GM23338 (cell line): ENCODE measurements at regions not wholly inside any gene's neighbourhood (a gene's known extent, or its start where the extent isn't known, plus 50 kb on each side); places are given as distances from the start of the nearest gene placed in this dataset.
"Not testable (repeated sequence)": the region's sequence is repeated elsewhere in the genome, so short reads cannot be mapped to it uniquely, and the experiment has no call there.

Experiments
- ATAC-seq: fragments of 200-7000 bp; cut with Tn5 transposase; 3 replicates; pipeline ENCODE4 v1.9.1; 2020
- DNase-seq: peaks from one replicate; pipeline ENCODE4 v3.0.0-alpha.2; 2015; ENCODE audit warnings: low spot score
- H2AFZ ChIP-seq: fragments of 200-600 bp; sonication (generic); 2 replicates; pipeline ENCODE4 v1.8.0; 2016; ENCODE audit warnings: antibody characterized with exemption, mild to moderate bottlenecking, moderate library complexity
- H3F3A ChIP-seq: fragments of 200-600 bp; sonication (generic); replicated peaks from 2 replicates; pipeline ENCODE4 v1.8.0; 2017; ENCODE audit warnings: antibody characterized with exemption, mixed run types, low read depth
- H3K27ac ChIP-seq: fragments of 200-600 bp; sonication (generic); 2 replicates; pipeline ENCODE4 v1.6.1; 2016; ENCODE audit warnings: low read depth
- H3K27me3 ChIP-seq: fragments of 200-600 bp; sonication (generic); 2 replicates; pipeline ENCODE4 v1.8.0; 2016; ENCODE audit warnings: mild to moderate bottlenecking, mixed run types, moderate library complexity; ENCODE audit not compliant: insufficient read depth
- H3K36me3 ChIP-seq: fragments of 200-600 bp; sonication (generic); 2 replicates; pipeline ENCODE4 v1.8.0; 2016; ENCODE audit warnings: mild to moderate bottlenecking; ENCODE audit not compliant: insufficient read depth
- H3K4me1 ChIP-seq: fragments of 200-600 bp; sonication (generic); 2 replicates; pipeline ENCODE4 v1.8.0; 2016; ENCODE audit warnings: mild to moderate bottlenecking, moderate library complexity; ENCODE audit not compliant: insufficient read depth
- H3K4me2 ChIP-seq: fragments of 200-600 bp; sonication (generic); 2 replicates; pipeline ENCODE4 v1.7.1; 2017; ENCODE audit warnings: mixed run types
- H3K4me3 ChIP-seq: fragments of 200-600 bp; sonication (generic); 2 replicates; pipeline ENCODE4 v1.6.1; 2016; ENCODE audit warnings: mixed run types
- H3K79me2 ChIP-seq: fragments of 200-600 bp; sonication (generic); replicated peaks from 2 replicates; pipeline ENCODE4 v1.8.0; 2017; ENCODE audit warnings: mild to moderate bottlenecking; ENCODE audit not compliant: insufficient read depth
- H3K9me2 ChIP-seq: fragments of 200-600 bp; sonication (generic); 2 replicates; pipeline ENCODE4 v1.8.0; 2017; ENCODE audit not compliant: insufficient read depth
- H4K20me1 ChIP-seq: fragments of 200-600 bp; sonication (generic); replicated peaks from 2 replicates; pipeline ENCODE4 v1.8.0; 2017; ENCODE audit warnings: mild to moderate bottlenecking; ENCODE audit not compliant: insufficient read depth
- H3K27ac Mint-ChIP-seq: 2 replicates; pipeline ENCODE4 v1.8.0; 2020; ENCODE audit warnings: inconsistent platforms, mild to moderate bottlenecking, moderate library complexity, mixed read lengths
- H3K27me3 Mint-ChIP-seq: 3 replicates; pipeline ENCODE4 v1.8.0; 2022; ENCODE audit warnings: low read depth, mild to moderate bottlenecking, moderate library complexity, mixed read lengths, inconsistent platforms; ENCODE audit not compliant: insufficient read depth, poor library complexity
- H3K36me3 Mint-ChIP-seq: 3 replicates; pipeline ENCODE4 v1.8.0; 2021; ENCODE audit warnings: low read depth, mild to moderate bottlenecking, inconsistent platforms, moderate library complexity, mixed read lengths
- H3K4me1 Mint-ChIP-seq: 3 replicates; pipeline ENCODE4 v1.8.0; 2020; ENCODE audit warnings: mild to moderate bottlenecking, inconsistent platforms, mixed read lengths
- H3K4me3 Mint-ChIP-seq: 3 replicates; pipeline ENCODE4 v1.8.0; 2021; ENCODE audit warnings: moderate library complexity, mild to moderate bottlenecking, inconsistent platforms, mixed read lengths
- H3K9me3 Mint-ChIP-seq: 3 replicates; pipeline ENCODE4 v1.8.0; 2020; ENCODE audit warnings: moderate library complexity, mild to moderate bottlenecking, inconsistent platforms, mixed read lengths
- ETS1 ChIP-seq: IDR thresholded peaks from 2 replicates; pipeline ENCODE4 v1.6.1; 2016; ENCODE audit warnings: antibody characterized with exemption
- EZH2phosphoT487 ChIP-seq: fragments of 200-600 bp; sonication (generic); IDR thresholded peaks from one replicate; pipeline ENCODE4 v1.8.1; 2018; ENCODE audit warnings: antibody characterized with exemption; ENCODE audit not compliant: unreplicated experiment
- JUNB ChIP-seq: IDR thresholded peaks from one replicate; pipeline ENCODE4 v1.6.1; 2016; ENCODE audit warnings: antibody characterized with exemption; ENCODE audit not compliant: unreplicated experiment
- NANOG ChIP-seq: IDR thresholded peaks from 2 replicates; pipeline ENCODE4 v1.6.1; 2016; ENCODE audit warnings: antibody characterized with exemption, borderline replicate concordance
- POLR2AphosphoS5 ChIP-seq: IDR thresholded peaks from 2 replicates; pipeline ENCODE4 v1.6.1; 2016; ENCODE audit warnings: antibody characterized with exemption, low read depth
- REST ChIP-seq: IDR thresholded peaks from one replicate; pipeline ENCODE4 v1.6.1; 2018; ENCODE audit warnings: antibody characterized with exemption; ENCODE audit not compliant: unreplicated experiment
- STAT1 ChIP-seq: IDR thresholded peaks from one replicate; pipeline ENCODE4 v1.6.1; 2016; ENCODE audit warnings: antibody characterized with exemption; ENCODE audit not compliant: unreplicated experiment
- TF ChIP-seq, protein P1 (sequence below), 2 experiments: fragments of 200-600 bp in 1 of 2; sonication (generic) in 1 of 2; conservative IDR thresholded peaks; 2 replicates each; pipeline versions ENCODE4 v1.5.1 to v1.6.1; 2016 to 2017; ENCODE audit warnings: antibody characterized with exemption in 2 of 2, low read depth in 2 of 2, mild to moderate bottlenecking in 2 of 2, moderate library complexity in 1 of 2
- TF ChIP-seq, protein P2 (sequence below): fragments of 250-450 bp; sonication (Bioruptor Pico); IDR thresholded peaks from 2 replicates; pipeline ENCODE4 v1.5.0; 2020; ENCODE audit warnings: mild to moderate bottlenecking, moderate library complexity

- H2AFZ ChIP-seq, H3K79me2 ChIP-seq, H3K36me3 Mint-ChIP-seq, H3K4me3 Mint-ChIP-seq, H3K27me3 Mint-ChIP-seq, H4K20me1 ChIP-seq, H3K27me3 ChIP-seq, H3K27ac Mint-ChIP-seq, H3K4me3 ChIP-seq, H3K4me2 ChIP-seq, H3K36me3 ChIP-seq, ATAC-seq, H3K9me3 Mint-ChIP-seq, H3K9me2 ChIP-seq, H3F3A ChIP-seq, H3K4me1 ChIP-seq, DNase-seq, H3K27ac ChIP-seq: not testable (repeated sequence)
- peaks cover 13% of the 10 kb centered on the region for H3K4me1 Mint-ChIP-seq
These were observed 85.4 kb upstream of the CTNNA1 start for GRCh38 chr5:138667782-138668331.

GRCh38 chr5:138666226-138666742 lies 86.9 kb upstream of the CTNNA1 start:
- Histone ChIP-seq H3K27ac (no peak overlapping the region), H3F3A (no peaks in the 10 kb centered on the region), H4K20me1 (no peaks in the 10 kb centered on the region), H3K36me3 (no peaks in the 10 kb centered on the region), H3K27me3 (no peaks in the 10 kb centered on the region), H3K9me2 (no peaks in the 10 kb centered on the region), H2AFZ (no peak overlapping the region), H3K4me3 (no peak overlapping the region), H3K4me2 (no peak overlapping the region), H3K79me2 (no peaks in the 10 kb centered on the region), H3K4me1 (no peaks in the 10 kb centered on the region)
- Mint-ChIP-seq H3K36me3 (no peaks in the 10 kb centered on the region), H3K4me3 (no peak overlapping the region), H3K9me3 (no peaks in the 10 kb centered on the region), H3K27ac (no peak overlapping the region), H3K4me1 (peaks cover 21% of the 10 kb centered on the region), H3K27me3 (peaks cover 13% of the 10 kb centered on the region)
- ATAC-seq (no peak), DNase-seq (no peak)
- TF ChIP-seq JUNB (no peak), ETS1 (no peak), POLR2AphosphoS5 (no peak), STAT1 (no peak), NANOG (no peak), REST (no peak), EZH2phosphoT487 (no peak)
- TF ChIP-seq, protein P1, sequence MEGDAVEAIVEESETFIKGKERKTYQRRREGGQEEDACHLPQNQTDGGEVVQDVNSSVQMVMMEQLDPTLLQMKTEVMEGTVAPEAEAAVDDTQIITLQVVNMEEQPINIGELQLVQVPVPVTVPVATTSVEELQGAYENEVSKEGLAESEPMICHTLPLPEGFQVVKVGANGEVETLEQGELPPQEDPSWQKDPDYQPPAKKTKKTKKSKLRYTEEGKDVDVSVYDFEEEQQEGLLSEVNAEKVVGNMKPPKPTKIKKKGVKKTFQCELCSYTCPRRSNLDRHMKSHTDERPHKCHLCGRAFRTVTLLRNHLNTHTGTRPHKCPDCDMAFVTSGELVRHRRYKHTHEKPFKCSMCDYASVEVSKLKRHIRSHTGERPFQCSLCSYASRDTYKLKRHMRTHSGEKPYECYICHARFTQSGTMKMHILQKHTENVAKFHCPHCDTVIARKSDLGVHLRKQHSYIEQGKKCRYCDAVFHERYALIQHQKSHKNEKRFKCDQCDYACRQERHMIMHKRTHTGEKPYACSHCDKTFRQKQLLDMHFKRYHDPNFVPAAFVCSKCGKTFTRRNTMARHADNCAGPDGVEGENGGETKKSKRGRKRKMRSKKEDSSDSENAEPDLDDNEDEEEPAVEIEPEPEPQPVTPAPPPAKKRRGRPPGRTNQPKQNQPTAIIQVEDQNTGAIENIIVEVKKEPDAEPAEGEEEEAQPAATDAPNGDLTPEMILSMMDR (conservative IDR thresholded peaks at IDR 0.05; ENCODE audit: low read depth in 2 of 2), result no peak
- TF ChIP-seq, protein P2, sequence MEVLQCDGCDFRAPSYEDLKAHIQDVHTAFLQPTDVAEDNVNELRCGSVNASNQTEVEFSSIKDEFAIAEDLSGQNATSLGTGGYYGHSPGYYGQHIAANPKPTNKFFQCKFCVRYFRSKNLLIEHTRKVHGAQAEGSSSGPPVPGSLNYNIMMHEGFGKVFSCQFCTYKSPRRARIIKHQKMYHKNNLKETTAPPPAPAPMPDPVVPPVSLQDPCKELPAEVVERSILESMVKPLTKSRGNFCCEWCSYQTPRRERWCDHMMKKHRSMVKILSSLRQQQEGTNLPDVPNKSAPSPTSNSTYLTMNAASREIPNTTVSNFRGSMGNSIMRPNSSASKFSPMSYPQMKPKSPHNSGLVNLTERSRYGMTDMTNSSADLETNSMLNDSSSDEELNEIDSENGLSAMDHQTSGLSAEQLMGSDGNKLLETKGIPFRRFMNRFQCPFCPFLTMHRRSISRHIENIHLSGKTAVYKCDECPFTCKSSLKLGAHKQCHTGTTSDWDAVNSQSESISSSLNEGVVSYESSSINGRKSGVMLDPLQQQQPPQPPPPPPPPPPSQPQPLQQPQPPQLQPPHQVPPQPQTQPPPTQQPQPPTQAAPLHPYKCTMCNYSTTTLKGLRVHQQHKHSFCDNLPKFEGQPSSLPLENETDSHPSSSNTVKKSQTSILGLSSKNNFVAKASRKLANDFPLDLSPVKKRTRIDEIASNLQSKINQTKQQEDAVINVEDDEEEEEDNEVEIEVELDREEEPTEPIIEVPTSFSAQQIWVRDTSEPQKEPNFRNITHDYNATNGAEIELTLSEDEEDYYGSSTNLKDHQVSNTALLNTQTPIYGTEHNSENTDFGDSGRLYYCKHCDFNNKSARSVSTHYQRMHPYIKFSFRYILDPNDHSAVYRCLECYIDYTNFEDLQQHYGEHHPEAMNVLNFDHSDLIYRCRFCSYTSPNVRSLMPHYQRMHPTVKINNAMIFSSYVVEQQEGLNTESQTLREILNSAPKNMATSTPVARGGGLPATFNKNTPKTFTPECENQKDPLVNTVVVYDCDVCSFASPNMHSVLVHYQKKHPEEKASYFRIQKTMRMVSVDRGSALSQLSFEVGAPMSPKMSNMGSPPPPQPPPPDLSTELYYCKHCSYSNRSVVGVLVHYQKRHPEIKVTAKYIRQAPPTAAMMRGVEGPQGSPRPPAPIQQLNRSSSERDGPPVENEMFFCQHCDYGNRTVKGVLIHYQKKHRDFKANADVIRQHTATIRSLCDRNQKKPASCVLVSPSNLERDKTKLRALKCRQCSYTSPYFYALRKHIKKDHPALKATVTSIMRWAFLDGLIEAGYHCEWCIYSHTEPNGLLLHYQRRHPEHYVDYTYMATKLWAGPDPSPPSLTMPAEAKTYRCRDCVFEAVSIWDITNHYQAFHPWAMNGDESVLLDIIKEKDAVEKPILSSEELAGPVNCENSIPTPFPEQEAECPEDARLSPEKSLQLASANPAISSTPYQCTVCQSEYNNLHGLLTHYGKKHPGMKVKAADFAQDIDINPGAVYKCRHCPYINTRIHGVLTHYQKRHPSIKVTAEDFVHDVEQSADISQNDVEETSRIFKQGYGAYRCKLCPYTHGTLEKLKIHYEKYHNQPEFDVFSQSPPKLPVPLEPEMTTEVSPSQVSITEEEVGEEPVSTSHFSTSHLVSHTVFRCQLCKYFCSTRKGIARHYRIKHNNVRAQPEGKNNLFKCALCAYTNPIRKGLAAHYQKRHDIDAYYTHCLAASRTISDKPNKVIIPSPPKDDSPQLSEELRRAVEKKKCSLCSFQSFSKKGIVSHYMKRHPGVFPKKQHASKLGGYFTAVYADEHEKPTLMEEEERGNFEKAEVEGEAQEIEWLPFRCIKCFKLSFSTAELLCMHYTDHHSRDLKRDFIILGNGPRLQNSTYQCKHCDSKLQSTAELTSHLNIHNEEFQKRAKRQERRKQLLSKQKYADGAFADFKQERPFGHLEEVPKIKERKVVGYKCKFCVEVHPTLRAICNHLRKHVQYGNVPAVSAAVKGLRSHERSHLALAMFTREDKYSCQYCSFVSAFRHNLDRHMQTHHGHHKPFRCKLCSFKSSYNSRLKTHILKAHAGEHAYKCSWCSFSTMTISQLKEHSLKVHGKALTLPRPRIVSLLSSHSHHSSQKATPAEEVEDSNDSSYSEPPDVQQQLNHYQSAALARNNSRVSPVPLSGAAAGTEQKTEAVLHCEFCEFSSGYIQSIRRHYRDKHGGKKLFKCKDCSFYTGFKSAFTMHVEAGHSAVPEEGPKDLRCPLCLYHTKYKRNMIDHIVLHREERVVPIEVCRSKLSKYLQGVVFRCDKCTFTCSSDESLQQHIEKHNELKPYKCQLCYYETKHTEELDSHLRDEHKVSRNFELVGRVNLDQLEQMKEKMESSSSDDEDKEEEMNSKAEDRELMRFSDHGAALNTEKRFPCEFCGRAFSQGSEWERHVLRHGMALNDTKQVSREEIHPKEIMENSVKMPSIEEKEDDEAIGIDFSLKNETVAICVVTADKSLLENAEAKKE (CRISPR knock-in tag), result no peak
